Natural killer cell (primary cell): ENCODE measurements at regions not wholly inside any gene's neighbourhood (a gene's known extent, or its start where the extent isn't known, plus 50 kb on each side); places are given as distances from the start of the nearest gene placed in this dataset.

Experiments
- ATAC-seq, 3 donors: fragments of 150-1000 bp in 2 of 3; fragments of 200-7000 bp in 1 of 3; cut with Tn5 transposase; 1 replicate in 1 of 3; 2 replicates in 2 of 3; pipeline ENCODE4 v1.10.0; 2021; ENCODE audit warnings: mild to moderate bottlenecking in 2 of 3, moderate library complexity in 2 of 3
- DNase-seq, 2 donors: peaks; one replicate each; pipeline versions ENCODE4 v3.0.0 to v3.0.0-alpha.2; 2013 to 2021; ENCODE audit warnings: mixed read lengths in 1 of 2
- H3K27ac ChIP-seq: one replicate; pipeline ENCODE4 v1.5.1; 2013; ENCODE audit warnings: mild to moderate bottlenecking, low read length
- H3K27me3 ChIP-seq: one replicate; pipeline ENCODE4 v1.6.1; 2013; ENCODE audit warnings: low read length; ENCODE audit not compliant: control insufficient read depth, insufficient read depth
- H3K36me3 ChIP-seq: one replicate; pipeline ENCODE4 v1.6.1; 2013; ENCODE audit warnings: low read length; ENCODE audit not compliant: control insufficient read depth, insufficient read depth
- H3K4me1 ChIP-seq: one replicate; pipeline ENCODE4 v1.6.1; 2013; ENCODE audit warnings: low read length; ENCODE audit not compliant: control insufficient read depth, insufficient read depth
- H3K4me3 ChIP-seq: one replicate; pipeline ENCODE4 v1.5.1; 2013; ENCODE audit warnings: low read length
- H3K9me3 ChIP-seq: one replicate; pipeline ENCODE4 v1.6.1; 2013; ENCODE audit warnings: low read length; ENCODE audit not compliant: control insufficient read depth, insufficient read depth
- H3K27ac Mint-ChIP-seq, 2 donors: one replicate each; pipeline ENCODE4 v1.8.0; 2022; ENCODE audit warnings: mild to moderate bottlenecking in 2 of 2, mixed read lengths in 2 of 2, moderate library complexity in 1 of 2
- H3K27me3 Mint-ChIP-seq, 2 donors: one replicate each; pipeline ENCODE4 v1.8.0; 2022; ENCODE audit warnings: low read depth in 2 of 2, mixed read lengths in 2 of 2
- H3K36me3 Mint-ChIP-seq: one replicate; pipeline ENCODE4 v1.8.0; 2022; ENCODE audit warnings: mixed read lengths
- H3K4me1 Mint-ChIP-seq, 2 donors: one replicate each; pipeline ENCODE4 v1.8.0; 2022; ENCODE audit warnings: mixed read lengths in 2 of 2
- H3K4me3 Mint-ChIP-seq: one replicate; pipeline ENCODE4 v1.8.0; 2022; ENCODE audit warnings: mild to moderate bottlenecking, moderate library complexity, mixed read lengths
- H3K9me3 Mint-ChIP-seq, 2 donors: one replicate each; pipeline ENCODE4 v1.8.0; 2022; ENCODE audit warnings: mixed read lengths in 2 of 2
- CTCF ChIP-seq: fragments of 200-600 bp; IDR thresholded peaks from one replicate; pipeline ENCODE4 v1.8.0; 2022; ENCODE audit warnings: antibody characterized with exemption
- WGBS: methylation state at CpG from one replicate; pipeline ENCODE4 v1.1.7; 2013; ENCODE audit warnings: missing lambda C conversion rate; ENCODE audit not compliant: insufficient coverage; 5-methylcytosine and 5-hydroxymethylcytosine counted together
- intact Hi-C: fragments of 100-400 bp; cut with micrococcal nuclease; formaldehyde crosslinking; loops from one replicate; pipeline ENCODE4 v1.14.2; 2022

- H3K9me3 Mint-ChIP-seq, result no peaks in the 10 kb centered on the region
- H3K27ac Mint-ChIP-seq, result no peak overlapping the region
- DNase-seq (no peak), ATAC-seq (no peak)
- peaks cover 0 to 10% of the 10 kb centered on the region in 2 donors for H3K27me3 Mint-ChIP-seq
- H3K4me3 Mint-ChIP-seq, result no peak overlapping the region
- Histone ChIP-seq H3K27ac (no peak overlapping the region), H3K27me3 (no peaks in the 10 kb centered on the region), H3K9me3 (no peaks in the 10 kb centered on the region), H3K4me1 (no peaks in the 10 kb centered on the region), H3K36me3 (no peaks in the 10 kb centered on the region), H3K4me3 (no peak overlapping the region)
- H3K4me1 Mint-ChIP-seq, result no peaks in the 10 kb centered on the region
- H3K36me3 Mint-ChIP-seq, result no peaks in the 10 kb centered on the region
- TF ChIP-seq CTCF, result no peak
- intact Hi-C loops, result no loop called here
- 76% methylated on average over 6 of the region's 6 CpGs for WGBS
Measured at GRCh38 chr9:126052791-126053190, 273.8 kb upstream of the MVB12B start.

DNA sequence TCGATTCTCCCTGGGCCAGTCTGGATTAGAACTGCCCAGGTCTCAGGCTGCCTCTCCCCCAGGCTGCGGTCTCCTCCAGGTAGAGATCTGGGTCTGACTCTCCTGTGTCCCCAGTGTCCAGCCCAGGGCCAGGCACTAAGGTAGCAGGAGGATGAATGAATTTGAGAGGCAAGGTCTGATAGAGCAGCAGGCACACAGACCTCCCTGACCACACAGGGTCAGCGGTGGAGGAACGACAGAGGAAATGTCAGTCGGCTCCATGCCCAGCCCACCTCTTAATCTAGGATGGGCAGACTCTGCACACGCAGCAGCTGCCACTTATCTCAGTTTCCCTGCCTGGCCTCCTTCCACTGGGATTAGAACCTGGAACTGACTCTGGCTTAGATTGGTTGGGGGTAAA lies 272.7 kb upstream of the MVB12B start:
- Histone ChIP-seq H3K27ac (no peak overlapping the region), H3K4me1 (no peaks in the 10 kb centered on the region), H3K4me3 (no peak overlapping the region), H3K9me3 (no peaks in the 10 kb centered on the region), H3K27me3 (no peaks in the 10 kb centered on the region), H3K36me3 (no peaks in the 10 kb centered on the region)
- H3K4me1 Mint-ChIP-seq, result no peaks in the 10 kb centered on the region
- H3K27me3 Mint-ChIP-seq, result peaks cover 5 to 12% of the 10 kb centered on the region in 2 donors
- no peaks in the 10 kb centered on the region for H3K36me3 Mint-ChIP-seq
- DNase-seq (no peak), ATAC-seq (no peak)
- H3K9me3 Mint-ChIP-seq, result no peaks in the 10 kb centered on the region
- intact Hi-C loops, result no loop called here
- WGBS, result 52% methylated on average over 6 of the region's 6 CpGs
- TF ChIP-seq CTCF, result no peak
- no peak overlapping the region for H3K27ac Mint-ChIP-seq
- H3K4me3 Mint-ChIP-seq, result no peak overlapping the region

DNA sequence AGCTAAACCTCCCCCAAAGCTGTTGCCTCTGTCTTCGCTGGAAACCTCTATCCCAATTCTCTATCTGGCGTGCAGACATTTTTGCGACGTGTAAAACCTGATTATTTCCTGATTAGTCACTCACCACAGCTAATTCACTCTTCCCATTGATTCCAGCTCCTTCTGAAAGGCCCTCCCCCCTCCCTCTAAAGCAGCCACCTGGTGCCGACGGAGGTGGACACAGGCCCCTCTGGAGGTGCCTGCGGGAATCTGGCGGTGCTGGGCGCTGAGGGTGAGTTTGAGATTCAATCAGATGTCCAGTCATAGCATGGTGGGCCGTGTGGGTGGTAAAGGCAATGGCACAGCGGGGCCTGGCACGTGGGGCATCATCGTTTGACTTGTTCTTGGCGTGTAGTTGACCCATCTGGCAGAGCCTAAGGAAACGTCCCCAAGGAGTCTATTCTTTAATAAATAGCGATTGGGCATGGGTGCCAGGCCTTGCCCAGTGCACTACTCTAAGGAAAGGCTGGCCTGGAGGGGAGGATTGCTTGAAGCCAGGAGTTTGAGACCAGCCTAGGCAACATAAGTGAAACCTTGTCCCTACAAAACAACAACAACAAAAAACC lies 271.1 kb upstream of the MVB12B start:
- Histone ChIP-seq H3K4me3 (no peak overlapping the region), H3K9me3 (no peaks in the 10 kb centered on the region), H3K27me3 (no peaks in the 10 kb centered on the region), H3K27ac (no peak overlapping the region), H3K4me1 (no peaks in the 10 kb centered on the region), H3K36me3 (no peaks in the 10 kb centered on the region)
- no peaks in the 10 kb centered on the region for H3K36me3 Mint-ChIP-seq
- H3K27me3 Mint-ChIP-seq, result peaks cover 13 to 19% of the 10 kb centered on the region in 2 donors
- H3K4me1 Mint-ChIP-seq, result no peaks in the 10 kb centered on the region
- H3K27ac Mint-ChIP-seq, result no peak overlapping the region
- ATAC-seq (no peak), DNase-seq (no peak)
- H3K4me3 Mint-ChIP-seq, result no peak overlapping the region
- no peak for TF ChIP-seq CTCF
- intact Hi-C loops, result no loop called here
- 80% methylated on average over 16 of the region's 16 CpGs for WGBS
- H3K9me3 Mint-ChIP-seq, result no peaks in the 10 kb centered on the region

- Mint-ChIP-seq H3K4me3 (no peak overlapping the region), H3K27me3 (peaks cover 13 to 19% of the 10 kb centered on the region in 2 donors), H3K36me3 (no peaks in the 10 kb centered on the region), H3K4me1 (no peaks in the 10 kb centered on the region), H3K9me3 (no peaks in the 10 kb centered on the region), H3K27ac (no peak overlapping the region)
- H3K27me3 ChIP-seq, result no peaks in the 10 kb centered on the region
- no peak overlapping the region for H3K4me3 ChIP-seq
- DNase-seq, result no peak
- H3K36me3 ChIP-seq, result no peaks in the 10 kb centered on the region
- intact Hi-C loops, result no loop called here
- 83% methylated on average over 10 of the region's 10 CpGs for WGBS
- H3K4me1 ChIP-seq, result no peaks in the 10 kb centered on the region
- ATAC-seq, result no peak
- no peak overlapping the region for H3K27ac ChIP-seq
- no peak for TF ChIP-seq CTCF
- H3K9me3 ChIP-seq, result no peaks in the 10 kb centered on the region
Measured at GRCh38 chr9:126056312-126057021, 270.2 kb upstream of the MVB12B start.
